ENCODE measurements at regions not wholly inside any gene's neighbourhood (a gene's known extent, or its start where the extent isn't known, plus 50 kb on each side); places are given as distances from the start of the nearest gene placed in this dataset.

GRCh38 chr18:73884868-73885267, 262.8 kb downstream of the FBXO15 start:
- H3K27me3 Mint-ChIP-seq, result no peaks in the 10 kb centered on the region
- H3K27me3 ChIP-seq (ENCODE audit: insufficient read depth, low read length, poor library complexity, severe bottlenecking), result no peaks in the 10 kb centered on the region
- no peaks in the 10 kb centered on the region for H3K4me1 Mint-ChIP-seq
- no peaks in the 10 kb centered on the region for H3K4me1 ChIP-seq (ENCODE audit: insufficient read depth, low read length)
- no peak overlapping the region for H3K27ac Mint-ChIP-seq
- H3K27ac ChIP-seq (ENCODE audit: low read depth, low read length), result no peak overlapping the region
- ChIA-PET CTCF (no interaction called here), POLR2A (no interaction called here)
- H3K36me3 ChIP-seq (ENCODE audit: insufficient read depth, low read length), result no peaks in the 10 kb centered on the region
- H3K4me3 ChIP-seq (ENCODE audit: low read length), result no peak overlapping the region
- H3K9me3 Mint-ChIP-seq, result peaks cover 0 to 2% (median 0%) of the 10 kb centered on the region in 5 donors
- H3K36me3 Mint-ChIP-seq, result no peaks in the 10 kb centered on the region
- H3K4me3 Mint-ChIP-seq, result no peak overlapping the region
- H3K9me3 ChIP-seq (ENCODE audit: low read length), result no peaks in the 10 kb centered on the region
- no peak for DNase-seq

DNA sequence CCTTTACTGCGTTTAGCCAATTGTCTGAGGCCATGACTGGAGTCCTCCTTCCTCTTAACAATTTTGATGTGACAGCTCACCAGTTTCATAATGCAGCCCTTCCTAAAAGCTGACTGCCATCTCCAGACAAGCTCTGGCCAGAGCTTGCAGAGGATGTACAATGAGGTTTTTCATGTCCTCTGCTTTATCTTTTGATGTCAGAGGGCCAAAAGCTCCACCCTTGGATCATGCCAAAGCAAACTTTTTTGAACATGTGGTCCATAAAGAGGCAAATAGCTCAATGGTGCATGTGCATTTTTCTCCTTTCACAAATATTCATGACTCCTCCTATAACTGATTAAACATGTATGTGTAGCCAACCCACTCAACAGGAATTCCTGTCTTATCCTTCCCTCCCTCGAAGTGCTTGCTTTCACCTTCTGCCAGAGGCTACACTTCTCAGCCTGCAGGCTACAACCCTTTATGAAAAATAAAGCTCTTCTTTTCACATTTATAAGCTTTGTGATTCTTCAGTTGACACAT, 266.2 kb downstream of the FBXO15 start:
- CTCF ChIA-PET, result interaction anchor here (1.2 kb wide), 1 partner anchor 16 kb away, joined by 3 read pairs; no protein-coding TSS in a partner anchor
- Histone ChIP-seq H3K27ac (ENCODE audit: low read depth, low read length) (no peak overlapping the region), H3K9me3 (ENCODE audit: low read length) (no peaks in the 10 kb centered on the region), H3K4me3 (ENCODE audit: low read length) (no peak overlapping the region), H3K4me1 (ENCODE audit: insufficient read depth, low read length) (no peaks in the 10 kb centered on the region), H3K36me3 (ENCODE audit: insufficient read depth, low read length) (no peaks in the 10 kb centered on the region), H3K27me3 (ENCODE audit: insufficient read depth, low read length, poor library complexity, severe bottlenecking) (no peaks in the 10 kb centered on the region)
- no peak for DNase-seq
- POLR2A ChIA-PET, result no interaction called here
- Mint-ChIP-seq H3K27me3 (no peaks in the 10 kb centered on the region), H3K4me1 (no peaks in the 10 kb centered on the region), H3K9me3 (peaks cover 0 to 2% (median 0%) of the 10 kb centered on the region in 5 donors), H3K36me3 (no peaks in the 10 kb centered on the region), H3K4me3 (no peak overlapping the region), H3K27ac (no peak overlapping the region)

- Histone ChIP-seq H3K4me1 (ENCODE audit: insufficient read depth, low read length) (no peaks in the 10 kb centered on the region), H3K27ac (ENCODE audit: low read depth, low read length) (no peak overlapping the region), H3K4me3 (ENCODE audit: low read length) (no peak overlapping the region), H3K36me3 (ENCODE audit: insufficient read depth, low read length) (no peaks in the 10 kb centered on the region), H3K27me3 (ENCODE audit: insufficient read depth, low read length, poor library complexity, severe bottlenecking) (no peaks in the 10 kb centered on the region), H3K9me3 (ENCODE audit: low read length) (no peaks in the 10 kb centered on the region)
- POLR2A ChIA-PET, result no interaction called here
- H3K4me3 Mint-ChIP-seq, result no peak overlapping the region
- no peaks in the 10 kb centered on the region for H3K36me3 Mint-ChIP-seq
- no peaks in the 10 kb centered on the region for H3K4me1 Mint-ChIP-seq
- H3K9me3 Mint-ChIP-seq, result peaks cover 0 to 2% (median 0%) of the 10 kb centered on the region in 5 donors
- CTCF ChIA-PET, result interaction anchor here (1.2 kb wide), 1 partner anchor 17 kb away, joined by 3 read pairs; no protein-coding TSS in a partner anchor
- no peaks in the 10 kb centered on the region for H3K27me3 Mint-ChIP-seq
- H3K27ac Mint-ChIP-seq, result no peak overlapping the region
- no peak for DNase-seq
Measured at GRCh38 chr18:73880387-73880786, 267.2 kb downstream of the FBXO15 start.

GRCh38 chr18:73879766-73880165, 267.9 kb downstream of the FBXO15 start:
- Mint-ChIP-seq H3K27ac (no peak overlapping the region), H3K36me3 (no peaks in the 10 kb centered on the region), H3K4me1 (no peaks in the 10 kb centered on the region), H3K4me3 (no peak overlapping the region), H3K9me3 (peaks cover 0 to 2% (median 0%) of the 10 kb centered on the region in 5 donors), H3K27me3 (no peaks in the 10 kb centered on the region)
- ChIA-PET POLR2A (no interaction called here), CTCF (no interaction called here)
- Histone ChIP-seq H3K36me3 (ENCODE audit: insufficient read depth, low read length) (no peaks in the 10 kb centered on the region), H3K27me3 (ENCODE audit: insufficient read depth, low read length, poor library complexity, severe bottlenecking) (no peaks in the 10 kb centered on the region), H3K27ac (ENCODE audit: low read depth, low read length) (no peak overlapping the region), H3K9me3 (ENCODE audit: low read length) (no peaks in the 10 kb centered on the region), H3K4me1 (ENCODE audit: insufficient read depth, low read length) (no peaks in the 10 kb centered on the region), H3K4me3 (ENCODE audit: low read length) (no peak overlapping the region)
- DNase-seq, result no peak

DNA sequence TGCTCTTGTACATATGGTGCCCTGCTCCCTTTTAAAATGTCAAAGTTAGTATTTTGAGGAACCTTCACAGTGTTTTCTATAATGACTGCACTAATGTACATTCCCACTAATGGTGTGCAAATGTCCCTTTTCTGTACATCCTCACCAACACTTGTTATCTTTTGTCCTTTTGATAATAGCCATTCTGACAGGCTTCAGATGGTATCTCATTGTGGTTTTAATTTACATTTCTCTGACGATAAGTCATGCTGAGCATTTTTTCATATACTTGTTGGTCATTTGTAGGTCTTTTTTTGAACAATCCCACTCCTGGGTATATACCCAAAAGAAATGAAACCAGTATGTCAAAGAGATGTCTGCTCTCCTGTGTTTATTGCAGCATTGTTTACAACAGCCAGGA, 268.3 kb downstream of the FBXO15 start:
- no peaks in the 10 kb centered on the region for H3K27me3 ChIP-seq (ENCODE audit: insufficient read depth, low read length, poor library complexity, severe bottlenecking)
- no peak overlapping the region for H3K4me3 Mint-ChIP-seq
- H3K27ac ChIP-seq (ENCODE audit: low read depth, low read length), result no peak overlapping the region
- ChIA-PET CTCF (no interaction called here), POLR2A (no interaction called here)
- H3K4me1 ChIP-seq (ENCODE audit: insufficient read depth, low read length), result no peaks in the 10 kb centered on the region
- no peaks in the 10 kb centered on the region for H3K27me3 Mint-ChIP-seq
- no peak overlapping the region for H3K27ac Mint-ChIP-seq
- no peaks in the 10 kb centered on the region for H3K36me3 ChIP-seq (ENCODE audit: insufficient read depth, low read length)
- H3K9me3 ChIP-seq (ENCODE audit: low read length), result no peaks in the 10 kb centered on the region
- no peak for DNase-seq
- H3K4me1 Mint-ChIP-seq, result no peaks in the 10 kb centered on the region
- no peaks in the 10 kb centered on the region for H3K36me3 Mint-ChIP-seq
- H3K9me3 Mint-ChIP-seq, result peaks cover 0 to 2% (median 0%) of the 10 kb centered on the region in 5 donors
- no peak overlapping the region for H3K4me3 ChIP-seq (ENCODE audit: low read length)

- H3K9me3 ChIP-seq (ENCODE audit: low read length), result no peaks in the 10 kb centered on the region
- Mint-ChIP-seq H3K4me3 (no peak overlapping the region), H3K27ac (no peak overlapping the region), H3K9me3 (no peaks in the 10 kb centered on the region), H3K4me1 (no peaks in the 10 kb centered on the region), H3K36me3 (no peaks in the 10 kb centered on the region), H3K27me3 (peaks cover 0 to 4% of the 10 kb centered on the region in 2 donors)
- no peaks in the 10 kb centered on the region for H3K4me1 ChIP-seq (ENCODE audit: insufficient read depth, low read length)
- no peaks in the 10 kb centered on the region for H3K36me3 ChIP-seq (ENCODE audit: insufficient read depth, low read length)
- CTCF ChIA-PET, result no interaction called here
- POLR2A ChIA-PET, result no interaction called here
- H3K27ac ChIP-seq (ENCODE audit: low read depth, low read length), result no peak overlapping the region
- H3K4me3 ChIP-seq (ENCODE audit: low read length), result no peak overlapping the region
- DNase-seq, result no peak
- no peaks in the 10 kb centered on the region for H3K27me3 ChIP-seq (ENCODE audit: insufficient read depth, low read length, poor library complexity, severe bottlenecking)
Measured at GRCh38 chr18:73869182-73869581, 278.5 kb downstream of the FBXO15 start.

DNA sequence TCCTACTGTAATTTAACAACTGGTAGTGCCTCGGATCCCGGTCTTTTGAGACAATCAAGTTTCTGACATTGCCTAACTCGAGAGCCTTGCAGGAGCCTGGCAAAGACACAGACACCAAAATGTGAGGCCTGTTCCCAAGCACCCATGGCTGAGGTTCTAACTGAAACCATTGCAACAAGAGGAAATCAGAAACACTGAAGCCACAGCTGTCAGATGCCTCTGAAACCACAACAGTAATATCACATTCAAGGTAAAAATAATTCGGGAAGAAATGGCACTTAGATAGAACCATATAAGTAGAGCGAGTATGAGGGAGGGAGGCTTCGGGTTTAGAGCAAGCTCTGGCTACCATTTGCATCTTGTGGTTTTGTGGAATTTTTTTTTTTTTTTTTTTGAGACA, 285.9 kb downstream of the FBXO15 start:
- H3K9me3 ChIP-seq (ENCODE audit: low read length), result no peaks in the 10 kb centered on the region
- H3K36me3 ChIP-seq (ENCODE audit: insufficient read depth, low read length), result no peaks in the 10 kb centered on the region
- H3K27me3 Mint-ChIP-seq, result peaks cover 0 to 9% of the 10 kb centered on the region in 2 donors
- no peaks in the 10 kb centered on the region for H3K4me1 ChIP-seq (ENCODE audit: insufficient read depth, low read length)
- POLR2A ChIA-PET, result no interaction called here
- H3K27ac Mint-ChIP-seq, result no peak overlapping the region
- CTCF ChIA-PET, result no interaction called here
- no peak overlapping the region for H3K27ac ChIP-seq (ENCODE audit: low read depth, low read length)
- peaks cover 0 to 10% (median 0%) of the 10 kb centered on the region in 5 donors for H3K9me3 Mint-ChIP-seq
- H3K4me3 ChIP-seq (ENCODE audit: low read length), result no peak overlapping the region
- no peaks in the 10 kb centered on the region for H3K36me3 Mint-ChIP-seq
- H3K27me3 ChIP-seq (ENCODE audit: insufficient read depth, low read length, poor library complexity, severe bottlenecking), result no peaks in the 10 kb centered on the region
- no peak for DNase-seq
- no peak overlapping the region for H3K4me3 Mint-ChIP-seq
- H3K4me1 Mint-ChIP-seq, result no peaks in the 10 kb centered on the region

- Histone ChIP-seq H3K4me1 (ENCODE audit: insufficient read depth, low read length) (no peaks in the 10 kb centered on the region), H3K9me3 (ENCODE audit: low read length) (no peaks in the 10 kb centered on the region), H3K36me3 (ENCODE audit: insufficient read depth, low read length) (no peaks in the 10 kb centered on the region), H3K27me3 (ENCODE audit: insufficient read depth, low read length, poor library complexity, severe bottlenecking) (no peaks in the 10 kb centered on the region), H3K27ac (ENCODE audit: low read depth, low read length) (no peak overlapping the region), H3K4me3 (ENCODE audit: low read length) (no peak overlapping the region)
- peaks cover 0 to 6% of the 10 kb centered on the region in 2 donors for H3K27me3 Mint-ChIP-seq
- no peak overlapping the region for H3K4me3 Mint-ChIP-seq
- no peak for DNase-seq
- H3K27ac Mint-ChIP-seq, result no peak overlapping the region
- ChIA-PET CTCF (interaction anchor here (1.1 kb wide), 1 partner anchor 17 kb away, joined by 5 read pairs; no protein-coding TSS in a partner anchor), POLR2A (no interaction called here)
- peaks cover 0 to 10% (median 0%) of the 10 kb centered on the region in 5 donors for H3K9me3 Mint-ChIP-seq
- H3K36me3 Mint-ChIP-seq, result no peaks in the 10 kb centered on the region
- no peaks in the 10 kb centered on the region for H3K4me1 Mint-ChIP-seq
Measured at GRCh38 chr18:73859837-73860397, 287.7 kb downstream of the FBXO15 start.
